Esophagus squamous epithelium (tissue), 4 donors: ENCODE measurements at regions not wholly inside any gene's neighbourhood (a gene's known extent, or its start where the extent isn't known, plus 50 kb on each side); places are given as distances from the start of the nearest gene placed in this dataset.

Experiments used
- POLR2A ChIP-seq, 4 donors: fragments of 450-650 bp; IDR thresholded peaks; one replicate each; pipeline ENCODE4 v1.6.1; 2017; ENCODE audit warnings: antibody characterized with exemption in 4 of 4, mild to moderate bottlenecking in 4 of 4, moderate library complexity in 3 of 4
- TF ChIP-seq, protein P1 (sequence below), 6 experiments: fragments of 450-650 bp in 4 of 6; fragments of 200-600 bp in 2 of 6; sonication (generic) in 2 of 6; IDR thresholded peaks; one replicate each; pipeline ENCODE4 v1.5.1; 2016 to 2019; ENCODE audit warnings: antibody characterized with exemption in 6 of 6, mild to moderate bottlenecking in 4 of 6, moderate library complexity in 4 of 6

DNA sequence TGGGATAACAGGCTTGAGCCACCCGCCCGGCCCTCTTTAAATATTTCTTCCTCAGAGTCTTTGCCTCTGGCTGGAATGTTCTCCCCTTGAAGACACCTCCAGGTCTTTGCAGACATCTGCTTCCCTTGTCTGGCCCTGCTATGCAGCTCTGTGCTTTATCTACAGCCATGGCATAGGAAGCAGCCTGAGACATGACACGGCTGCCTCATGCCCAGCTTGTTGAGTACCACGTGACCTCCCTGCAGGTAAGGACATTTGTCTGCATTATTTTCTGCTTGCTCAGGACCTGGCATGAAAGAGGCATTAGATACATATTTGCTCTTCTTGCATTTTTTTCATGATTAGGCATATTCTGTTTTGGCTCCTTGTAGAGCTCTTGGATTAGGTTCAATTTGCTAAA lies 113.8 kb upstream of the KLF6 start:
- TF ChIP-seq, protein P1, sequence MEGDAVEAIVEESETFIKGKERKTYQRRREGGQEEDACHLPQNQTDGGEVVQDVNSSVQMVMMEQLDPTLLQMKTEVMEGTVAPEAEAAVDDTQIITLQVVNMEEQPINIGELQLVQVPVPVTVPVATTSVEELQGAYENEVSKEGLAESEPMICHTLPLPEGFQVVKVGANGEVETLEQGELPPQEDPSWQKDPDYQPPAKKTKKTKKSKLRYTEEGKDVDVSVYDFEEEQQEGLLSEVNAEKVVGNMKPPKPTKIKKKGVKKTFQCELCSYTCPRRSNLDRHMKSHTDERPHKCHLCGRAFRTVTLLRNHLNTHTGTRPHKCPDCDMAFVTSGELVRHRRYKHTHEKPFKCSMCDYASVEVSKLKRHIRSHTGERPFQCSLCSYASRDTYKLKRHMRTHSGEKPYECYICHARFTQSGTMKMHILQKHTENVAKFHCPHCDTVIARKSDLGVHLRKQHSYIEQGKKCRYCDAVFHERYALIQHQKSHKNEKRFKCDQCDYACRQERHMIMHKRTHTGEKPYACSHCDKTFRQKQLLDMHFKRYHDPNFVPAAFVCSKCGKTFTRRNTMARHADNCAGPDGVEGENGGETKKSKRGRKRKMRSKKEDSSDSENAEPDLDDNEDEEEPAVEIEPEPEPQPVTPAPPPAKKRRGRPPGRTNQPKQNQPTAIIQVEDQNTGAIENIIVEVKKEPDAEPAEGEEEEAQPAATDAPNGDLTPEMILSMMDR (IDR thresholded peaks at IDR 0.05): no peak
- TF ChIP-seq POLR2A (IDR thresholded peaks at IDR 0.05): no peak
